GM06990 (cell line): ENCODE measurements at regions not wholly inside any gene's neighbourhood (a gene's known extent, or its start where the extent isn't known, plus 50 kb on each side); places are given as distances from the start of the nearest gene placed in this dataset.

Source experiments
- DNase-seq: peaks from one replicate; pipeline ENCODE4 v3.0.0-alpha.2; 2011; ENCODE audit not compliant: insufficient read length; ENCODE audit errors: extremely low read depth
- H3K27me3 ChIP-seq: replicated peaks from 2 replicates; pipeline ENCODE4 v1.6.0; 2011; ENCODE audit warnings: low read length; ENCODE audit not compliant: control insufficient read depth, insufficient read depth
- H3K36me3 ChIP-seq: 2 replicates; pipeline ENCODE4 v1.5.1; 2011; ENCODE audit warnings: low read length; ENCODE audit not compliant: control insufficient read depth, insufficient read depth
- H3K4me3 ChIP-seq: replicated peaks from 2 replicates; pipeline ENCODE4 v1.5.1; 2011; ENCODE audit warnings: low read depth, mild to moderate bottlenecking, control low read depth, low read length
- CTCF ChIP-seq: IDR thresholded peaks from 2 replicates; pipeline ENCODE4 v1.5.1; 2011; ENCODE audit warnings: low read length, control low read depth, mild to moderate bottlenecking, inconsistent platforms; ENCODE audit not compliant: insufficient read depth, poor library complexity, severe bottlenecking

DNA sequence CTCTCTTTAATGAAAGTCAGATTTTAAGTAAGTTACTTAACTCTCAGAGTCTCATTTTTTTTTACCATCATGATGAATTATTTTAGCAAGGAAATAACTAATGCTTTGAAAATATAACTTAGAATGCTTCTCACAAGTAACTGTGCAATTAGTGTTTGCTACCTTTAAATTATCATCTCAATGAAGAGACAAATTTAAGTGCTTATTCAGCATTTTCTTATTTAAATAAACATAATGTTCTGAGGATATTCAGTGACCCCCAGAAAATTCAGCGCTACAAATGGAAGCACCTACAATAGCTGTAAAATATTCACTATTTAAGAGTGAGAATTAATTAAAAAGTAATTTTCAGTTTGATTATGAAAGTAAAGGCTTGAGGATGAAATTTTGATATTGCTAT lies 527.2 kb downstream of the SLITRK1 start:
- TF ChIP-seq CTCF: no peak
- DNase-seq: no peak
- H3K27me3 ChIP-seq: no peaks in the 10 kb centered on the region
- H3K36me3 ChIP-seq: no peaks in the 10 kb centered on the region
- H3K4me3 ChIP-seq: no peak overlapping the region

- no peak overlapping the region for H3K4me3 ChIP-seq
- no peaks in the 10 kb centered on the region for H3K27me3 ChIP-seq
- no peaks in the 10 kb centered on the region for H3K36me3 ChIP-seq
- TF ChIP-seq CTCF: no peak
- DNase-seq: no peak
These were observed 529.9 kb downstream of the SLITRK1 start for GRCh38 chr13:83352391-83352790.

DNA sequence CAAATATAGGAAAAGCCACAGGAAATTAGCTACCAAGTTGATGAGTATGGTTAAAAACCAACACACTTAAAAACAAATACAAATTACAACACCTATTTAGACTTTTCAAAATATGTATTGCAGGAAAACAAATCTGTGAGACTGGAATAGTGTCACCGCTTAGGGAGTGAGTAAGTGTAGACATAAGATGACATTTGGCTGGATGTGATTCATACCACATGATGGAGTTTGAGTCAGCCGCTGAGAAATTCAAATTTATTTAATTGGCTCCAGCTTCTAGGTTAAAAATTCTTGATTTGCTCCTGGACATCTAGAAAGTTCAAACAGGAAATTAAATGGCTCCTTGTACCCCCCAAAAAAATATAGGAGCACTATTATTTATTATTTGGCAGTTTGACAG lies 531.7 kb downstream of the SLITRK1 start:
- Histone ChIP-seq H3K36me3 (no peaks in the 10 kb centered on the region), H3K4me3 (no peak overlapping the region), H3K27me3 (no peaks in the 10 kb centered on the region)
- TF ChIP-seq CTCF: no peak
- no peak for DNase-seq

GRCh38 chr13:83344518-83344917 lies 537.8 kb downstream of the SLITRK1 start:
- TF ChIP-seq CTCF: no peak
- no peak for DNase-seq
- Histone ChIP-seq H3K36me3 (no peaks in the 10 kb centered on the region), H3K4me3 (no peak overlapping the region), H3K27me3 (no peaks in the 10 kb centered on the region)

DNA sequence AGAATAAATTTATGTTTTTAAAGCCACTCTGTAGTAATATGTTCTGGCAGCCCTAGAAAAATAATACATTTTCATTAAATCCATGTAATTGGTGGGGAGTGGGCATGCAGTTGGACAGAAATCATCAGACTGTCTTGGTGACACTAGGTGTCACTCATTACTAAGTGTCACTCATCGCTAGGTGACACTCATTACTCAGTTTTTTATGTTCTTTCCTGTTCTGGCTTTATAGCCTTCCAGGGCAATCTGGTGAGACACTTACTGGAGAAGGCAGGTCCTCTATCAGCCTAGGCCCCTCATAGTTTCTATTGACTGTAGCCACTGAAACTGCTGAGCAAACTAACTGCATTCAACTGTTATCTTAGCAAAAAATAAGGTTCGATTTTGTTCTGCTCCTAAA lies 542.1 kb downstream of the SLITRK1 start:
- no peak for TF ChIP-seq CTCF
- DNase-seq: no peak
- Histone ChIP-seq H3K27me3 (no peaks in the 10 kb centered on the region), H3K36me3 (no peaks in the 10 kb centered on the region), H3K4me3 (no peak overlapping the region)
